ENCODE measurements at regions not wholly inside any gene's neighbourhood (a gene's known extent, or its start where the extent isn't known, plus 50 kb on each side); places are given as distances from the start of the nearest gene placed in this dataset.

GRCh38 chr14:23805761-23806160 lies 147.8 kb upstream of the DHRS4 start:
- Histone ChIP-seq H3K4me3 (ENCODE audit: low read length) (no peak overlapping the region), H2BK15ac (replicated peaks; ENCODE audit: low read depth) (no peak overlapping the region), H3K9ac (ENCODE audit: low read length) (no peak overlapping the region), H3K4ac (ENCODE audit: low read depth, low read length) (no peak overlapping the region), H2AK5ac (ENCODE audit: low read length) (no peak overlapping the region), H3K27me3 (ENCODE audit: insufficient read depth, low read length, poor library complexity) (no peaks in the 10 kb centered on the region), H3K79me2 (ENCODE audit: control insufficient read depth, insufficient read depth, low read length) (no peaks in the 10 kb centered on the region), H2BK120ac (ENCODE audit: low read depth, low read length) (no peak overlapping the region), H3K23ac (ENCODE audit: low read length) (no peak overlapping the region), H3K18ac (ENCODE audit: low read length) (no peak overlapping the region), H4K5ac (ENCODE audit: low read length) (no peak overlapping the region), H4K8ac (ENCODE audit: low read depth, low read length) (no peak overlapping the region), H3K79me1 (ENCODE audit: low read length) (no peaks in the 10 kb centered on the region), H3K36me3 (ENCODE audit: control insufficient read depth, insufficient read depth, low read length) (no peaks in the 10 kb centered on the region), H3K4me2 (ENCODE audit: low read length) (no peak overlapping the region), H3K4me1 (ENCODE audit: control insufficient read depth, low read depth, low read length) (no peaks in the 10 kb centered on the region), H2BK5ac (ENCODE audit: low read length) (no peak overlapping the region), H3K27ac (ENCODE audit: low read depth, low read length) (no peak overlapping the region), H3K56ac (ENCODE audit: low read length) (no peak overlapping the region)
- no peak for DNase-seq

- no peak overlapping the region for H4K5ac ChIP-seq (ENCODE audit: low read length)
- H3K27ac ChIP-seq (ENCODE audit: low read depth, low read length): no peak overlapping the region
- no peaks in the 10 kb centered on the region for H3K27me3 ChIP-seq (ENCODE audit: insufficient read depth, low read length, poor library complexity)
- no peak for DNase-seq
- H2BK120ac ChIP-seq (ENCODE audit: low read depth, low read length): no peak overlapping the region
- no peaks in the 10 kb centered on the region for H3K4me1 ChIP-seq (ENCODE audit: control insufficient read depth, low read depth, low read length)
- no peak overlapping the region for H2BK5ac ChIP-seq (ENCODE audit: low read length)
- no peak overlapping the region for H3K56ac ChIP-seq (ENCODE audit: low read length)
- no peak overlapping the region for H3K4ac ChIP-seq (ENCODE audit: low read depth, low read length)
- no peaks in the 10 kb centered on the region for H3K79me1 ChIP-seq (ENCODE audit: low read length)
- no CpG with 5 or more reads among the region's 6 CpGs for WGBS (ENCODE audit: extremely low coverage, insufficient coverage, low lambda C conversion rate)
- no peak overlapping the region for H3K4me3 ChIP-seq (ENCODE audit: low read length)
- no peak overlapping the region for H4K8ac ChIP-seq (ENCODE audit: low read depth, low read length)
- no peaks in the 10 kb centered on the region for H3K36me3 ChIP-seq (ENCODE audit: control insufficient read depth, insufficient read depth, low read length)
- no peak overlapping the region for H2BK15ac ChIP-seq (replicated peaks; ENCODE audit: low read depth)
- no peak overlapping the region for H3K23ac ChIP-seq (ENCODE audit: low read length)
- H3K79me2 ChIP-seq (ENCODE audit: control insufficient read depth, insufficient read depth, low read length): no peaks in the 10 kb centered on the region
- H3K9ac ChIP-seq (ENCODE audit: low read length): no peak overlapping the region
- H2AK5ac ChIP-seq (ENCODE audit: low read length): no peak overlapping the region
- no peak overlapping the region for H3K18ac ChIP-seq (ENCODE audit: low read length)
- no peak overlapping the region for H3K4me2 ChIP-seq (ENCODE audit: low read length)
Measured at GRCh38 chr14:23814527-23815256, 138.9 kb upstream of the DHRS4 start.

- H3K36me3 ChIP-seq (ENCODE audit: control insufficient read depth, insufficient read depth, low read length): no peaks in the 10 kb centered on the region
- no peak for DNase-seq
- no CpG with 5 or more reads among the region's 5 CpGs for WGBS (ENCODE audit: extremely low coverage, insufficient coverage, low lambda C conversion rate)
- H3K4me2 ChIP-seq (ENCODE audit: low read length): no peak overlapping the region
- H3K56ac ChIP-seq (ENCODE audit: low read length): no peak overlapping the region
- no peaks in the 10 kb centered on the region for H3K27me3 ChIP-seq (ENCODE audit: insufficient read depth, low read length, poor library complexity)
- no peak overlapping the region for H3K27ac ChIP-seq (ENCODE audit: low read depth, low read length)
- H2BK5ac ChIP-seq (ENCODE audit: low read length): no peak overlapping the region
- no peak overlapping the region for H3K18ac ChIP-seq (ENCODE audit: low read length)
- H3K23ac ChIP-seq (ENCODE audit: low read length): no peak overlapping the region
- H4K8ac ChIP-seq (ENCODE audit: low read depth, low read length): no peak overlapping the region
- H3K79me2 ChIP-seq (ENCODE audit: control insufficient read depth, insufficient read depth, low read length): no peaks in the 10 kb centered on the region
- H2BK15ac ChIP-seq (replicated peaks; ENCODE audit: low read depth): no peak overlapping the region
- H3K79me1 ChIP-seq (ENCODE audit: low read length): no peaks in the 10 kb centered on the region
- no peak overlapping the region for H2BK120ac ChIP-seq (ENCODE audit: low read depth, low read length)
- no peak overlapping the region for H2AK5ac ChIP-seq (ENCODE audit: low read length)
- no peak overlapping the region for H3K4me3 ChIP-seq (ENCODE audit: low read length)
- H4K5ac ChIP-seq (ENCODE audit: low read length): no peak overlapping the region
- H3K9ac ChIP-seq (ENCODE audit: low read length): no peak overlapping the region
- no peak overlapping the region for H3K4ac ChIP-seq (ENCODE audit: low read depth, low read length)
- H3K4me1 ChIP-seq (ENCODE audit: control insufficient read depth, low read depth, low read length): no peaks in the 10 kb centered on the region
Measured at GRCh38 chr14:23816371-23816770, 137.2 kb upstream of the DHRS4 start.

DNA sequence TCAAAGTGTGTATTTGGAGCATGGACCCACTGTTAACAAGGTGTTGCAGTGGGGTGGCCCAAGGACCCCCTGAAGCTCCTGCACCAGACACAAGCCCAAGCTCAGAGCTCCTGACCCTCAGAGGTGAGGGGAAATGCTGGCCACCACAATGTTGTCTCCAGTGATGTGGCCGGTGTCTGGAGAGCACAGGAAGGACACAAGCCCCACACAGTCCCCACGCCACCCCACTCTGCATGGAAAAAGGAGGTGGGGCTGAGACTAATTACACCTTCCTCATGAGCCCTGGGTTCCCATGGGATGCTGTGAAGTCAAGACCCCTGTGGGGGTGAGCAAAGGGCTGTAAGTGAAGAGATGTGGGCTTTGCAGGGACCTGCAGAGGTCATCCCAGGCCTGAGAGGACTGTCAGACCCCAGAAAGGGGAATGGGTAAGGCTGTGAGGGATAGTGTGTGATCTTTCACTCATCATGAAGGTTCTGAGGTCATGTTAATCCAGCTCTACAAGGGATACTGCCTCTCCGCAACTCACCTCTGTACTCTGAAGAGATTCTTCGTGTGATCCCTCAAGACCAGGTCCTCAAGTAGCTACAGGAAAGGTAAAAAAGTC lies 136.3 kb upstream of the DHRS4 start:
- no peak overlapping the region for H2BK120ac ChIP-seq (ENCODE audit: low read depth, low read length)
- H3K27ac ChIP-seq (ENCODE audit: low read depth, low read length): no peak overlapping the region
- WGBS (ENCODE audit: extremely low coverage, insufficient coverage, low lambda C conversion rate): no CpG with 5 or more reads among the region's 4 CpGs
- no peak overlapping the region for H3K23ac ChIP-seq (ENCODE audit: low read length)
- no peak overlapping the region for H2BK5ac ChIP-seq (ENCODE audit: low read length)
- no peaks in the 10 kb centered on the region for H3K36me3 ChIP-seq (ENCODE audit: control insufficient read depth, insufficient read depth, low read length)
- no peak for DNase-seq
- H4K8ac ChIP-seq (ENCODE audit: low read depth, low read length): no peak overlapping the region
- H3K4ac ChIP-seq (ENCODE audit: low read depth, low read length): no peak overlapping the region
- no peak overlapping the region for H3K9ac ChIP-seq (ENCODE audit: low read length)
- no peak overlapping the region for H3K18ac ChIP-seq (ENCODE audit: low read length)
- no peak overlapping the region for H3K4me3 ChIP-seq (ENCODE audit: low read length)
- no peak overlapping the region for H2AK5ac ChIP-seq (ENCODE audit: low read length)
- no peak overlapping the region for H3K56ac ChIP-seq (ENCODE audit: low read length)
- H3K79me2 ChIP-seq (ENCODE audit: control insufficient read depth, insufficient read depth, low read length): no peaks in the 10 kb centered on the region
- no peak overlapping the region for H2BK15ac ChIP-seq (replicated peaks; ENCODE audit: low read depth)
- no peak overlapping the region for H3K4me2 ChIP-seq (ENCODE audit: low read length)
- H3K27me3 ChIP-seq (ENCODE audit: insufficient read depth, low read length, poor library complexity): no peaks in the 10 kb centered on the region
- no peak overlapping the region for H4K5ac ChIP-seq (ENCODE audit: low read length)
- no peaks in the 10 kb centered on the region for H3K79me1 ChIP-seq (ENCODE audit: low read length)
- H3K4me1 ChIP-seq (ENCODE audit: control insufficient read depth, low read depth, low read length): no peaks in the 10 kb centered on the region

DNA sequence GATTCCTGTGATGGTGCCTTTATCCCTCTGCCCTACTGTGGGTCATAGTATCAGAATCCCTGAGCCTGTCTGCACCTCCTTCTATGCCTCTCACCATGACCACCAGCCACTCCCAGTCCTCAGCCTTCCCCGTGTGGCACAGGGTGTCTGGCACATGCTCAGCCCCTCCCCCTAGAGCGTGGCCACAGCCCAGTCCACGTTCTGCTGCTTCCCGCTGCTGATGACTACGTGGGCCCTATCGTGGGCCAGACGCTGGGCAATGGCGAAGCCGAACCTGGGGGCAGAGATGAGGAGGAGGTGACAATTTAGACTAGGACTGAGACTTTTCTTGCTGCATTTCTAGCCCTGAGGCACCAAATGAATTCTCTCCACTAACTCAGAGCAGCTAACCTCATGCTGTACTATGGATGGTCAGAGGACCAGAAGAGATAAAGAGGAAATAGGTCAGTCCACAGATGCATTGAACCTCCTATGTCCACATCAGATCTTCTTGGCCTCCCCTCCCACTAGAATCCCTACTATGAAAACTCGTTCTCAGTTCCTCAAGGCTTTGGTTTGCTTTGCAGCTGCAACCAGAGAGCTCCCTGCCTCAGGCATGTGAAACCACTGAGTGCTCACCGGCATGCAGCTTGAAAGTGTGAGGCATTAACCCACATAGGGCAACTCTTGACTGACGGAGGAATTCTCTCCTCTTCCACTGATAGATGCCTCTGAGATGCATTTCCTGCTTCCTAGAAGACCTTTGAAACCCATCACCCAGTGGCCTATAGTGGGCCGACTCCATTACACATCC lies 126.3 kb upstream of the DHRS4 start:
- Histone ChIP-seq H3K4me3 (ENCODE audit: low read length) (no peak overlapping the region), H3K9ac (ENCODE audit: low read length) (no peak overlapping the region), H3K56ac (ENCODE audit: low read length) (no peak overlapping the region), H3K4me2 (ENCODE audit: low read length) (no peak overlapping the region), H3K4me1 (ENCODE audit: control insufficient read depth, low read depth, low read length) (no peaks in the 10 kb centered on the region), H3K18ac (ENCODE audit: low read length) (no peak overlapping the region), H3K36me3 (ENCODE audit: control insufficient read depth, insufficient read depth, low read length) (no peaks in the 10 kb centered on the region), H3K27me3 (ENCODE audit: insufficient read depth, low read length, poor library complexity) (no peaks in the 10 kb centered on the region), H4K5ac (ENCODE audit: low read length) (no peak overlapping the region), H2BK120ac (ENCODE audit: low read depth, low read length) (no peak overlapping the region), H3K79me1 (ENCODE audit: low read length) (no peaks in the 10 kb centered on the region), H3K27ac (ENCODE audit: low read depth, low read length) (no peak overlapping the region), H2AK5ac (ENCODE audit: low read length) (no peak overlapping the region), H3K4ac (ENCODE audit: low read depth, low read length) (no peak overlapping the region), H3K79me2 (ENCODE audit: control insufficient read depth, insufficient read depth, low read length) (no peaks in the 10 kb centered on the region), H3K23ac (ENCODE audit: low read length) (no peak overlapping the region), H2BK5ac (ENCODE audit: low read length) (no peak overlapping the region), H2BK15ac (replicated peaks; ENCODE audit: low read depth) (no peak overlapping the region), H4K8ac (ENCODE audit: low read depth, low read length) (no peak overlapping the region)
- DNase-seq: no peak
- no CpG with 5 or more reads among the region's 13 CpGs for WGBS (ENCODE audit: extremely low coverage, insufficient coverage, low lambda C conversion rate)
